NCI-H524 (cell line): ENCODE measurements at regions not wholly inside any gene's neighbourhood (a gene's known extent, or its start where the extent isn't known, plus 50 kb on each side); places are given as distances from the start of the nearest gene placed in this dataset.

Experiments used
- DNase-seq, 2 experiments: peaks; one replicate each; lab custom pipeline; 2025; lab: John Stamatoyannopoulos, UW

GRCh38 chr15:69815793-69816192 is 281.9 kb downstream of the TLE3 start:
- DNase-seq: no peak

- DNase-seq: no peak
Observed at GRCh38 chr15:69816522-69816921, 281.2 kb downstream of the TLE3 start.

- no peak for DNase-seq
Observed at GRCh38 chr15:69818529-69818928, 279.2 kb downstream of the TLE3 start.

- DNase-seq: no peak
Observed at GRCh38 chr15:69819371-69819770, 278.3 kb downstream of the TLE3 start.

- DNase-seq: no peak
Observed at GRCh38 chr15:69820819-69821218, 276.9 kb downstream of the TLE3 start.

GRCh38 chr15:69823223-69823907 is 274.4 kb downstream of the TLE3 start:
- no peak for DNase-seq

GRCh38 chr15:69824075-69824876 is 273.4 kb downstream of the TLE3 start:
- DNase-seq: no peak

GRCh38 chr15:69824877-69825406 is 272.8 kb downstream of the TLE3 start:
- no peak for DNase-seq

GRCh38 chr15:69825941-69826818 is 271.5 kb downstream of the TLE3 start:
- DNase-seq: peak in 1 of 2 experiments; percentile 57

- no peak for DNase-seq
Observed at GRCh38 chr15:69826819-69827175, 270.9 kb downstream of the TLE3 start.

GRCh38 chr15:69827751-69828150 is 270.0 kb downstream of the TLE3 start:
- DNase-seq: no peak

- DNase-seq: no peak
Observed at GRCh38 chr15:69828181-69828828, 269.4 kb downstream of the TLE3 start.

GRCh38 chr15:69829974-69830373 is 267.7 kb downstream of the TLE3 start:
- DNase-seq: no peak

GRCh38 chr15:69830430-69830829 is 267.3 kb downstream of the TLE3 start:
- DNase-seq: no peak

- DNase-seq: no peak
Observed at GRCh38 chr15:69830876-69831275, 266.8 kb downstream of the TLE3 start.

- no peak for DNase-seq
Observed at GRCh38 chr15:69834267-69834666, 263.4 kb downstream of the TLE3 start.

- DNase-seq: no peak
Observed at GRCh38 chr15:69834761-69835160, 263.0 kb downstream of the TLE3 start.

- DNase-seq: no peak
Observed at GRCh38 chr15:69836048-69836447, 261.7 kb downstream of the TLE3 start.

- DNase-seq: no peak
Observed at GRCh38 chr15:69836526-69837230, 261.0 kb downstream of the TLE3 start.

- no peak for DNase-seq
Observed at GRCh38 chr15:69838338-69838737, 259.4 kb downstream of the TLE3 start.

GRCh38 chr15:69838994-69839393 is 258.7 kb downstream of the TLE3 start:
- DNase-seq: no peak
